Activated T-cell treated with anti-CD3 and anti-CD28 coated beads for 1 hour (primary cell): ENCODE measurements at regions not wholly inside any gene's neighbourhood (a gene's known extent, or its start where the extent isn't known, plus 50 kb on each side); places are given as distances from the start of the nearest gene placed in this dataset.
"Not testable (repeated sequence)": the region's sequence is repeated elsewhere in the genome, so short reads cannot be mapped to it uniquely, and the experiment has no call there.

Experiments
- DNase-seq: peaks from one replicate; pipeline ENCODE4 v3.0.0-alpha.2; 2020; ENCODE audit warnings: low read depth

GRCh38 chr1:238649200-238649599 lies 737.2 kb upstream of the CHRM3 start:
- no peak for DNase-seq

- DNase-seq, result no peak
Observed at GRCh38 chr1:238648751-238649150, 737.6 kb upstream of the CHRM3 start.

- DNase-seq, result no peak
Observed at GRCh38 chr1:238648296-238648695, 738.1 kb upstream of the CHRM3 start.

- no peak for DNase-seq
Observed at GRCh38 chr1:238647877-238648276, 738.5 kb upstream of the CHRM3 start.

- DNase-seq, result no peak
Observed at GRCh38 chr1:238642231-238642630, 744.1 kb upstream of the CHRM3 start.

- DNase-seq, result no peak
Observed at GRCh38 chr1:238639861-238640260, 746.5 kb upstream of the CHRM3 start.

GRCh38 chr1:238628110-238628509 lies 737.4 kb upstream of the ZP4 start:
- no peak for DNase-seq

GRCh38 chr1:238624776-238625175 lies 734.1 kb upstream of the ZP4 start:
- no peak for DNase-seq

- no peak for DNase-seq
Observed at GRCh38 chr1:238621405-238621804, 730.7 kb upstream of the ZP4 start.

- no peak for DNase-seq
Observed at GRCh38 chr1:238619652-238620051, 728.9 kb upstream of the ZP4 start.

GRCh38 chr1:238611406-238611805 lies 720.7 kb upstream of the ZP4 start:
- DNase-seq, result no peak

GRCh38 chr1:238608144-238608543 lies 717.4 kb upstream of the ZP4 start:
- no peak for DNase-seq

- no peak for DNase-seq
Observed at GRCh38 chr1:238606896-238607295, 716.2 kb upstream of the ZP4 start.

GRCh38 chr1:238606457-238606856 lies 715.7 kb upstream of the ZP4 start:
- no peak for DNase-seq

GRCh38 chr1:238604357-238604756 lies 713.6 kb upstream of the ZP4 start:
- no peak for DNase-seq

GRCh38 chr1:238601604-238602003 lies 710.9 kb upstream of the ZP4 start:
- DNase-seq, result not testable (repeated sequence)

GRCh38 chr1:238596703-238597102 lies 706.0 kb upstream of the ZP4 start:
- no peak for DNase-seq

GRCh38 chr1:238592621-238593020 lies 701.9 kb upstream of the ZP4 start:
- DNase-seq, result no peak

GRCh38 chr1:238589843-238590435 lies 699.2 kb upstream of the ZP4 start:
- DNase-seq, result no peak

- no peak for DNase-seq
Observed at GRCh38 chr1:238582816-238583215, 692.1 kb upstream of the ZP4 start.

GRCh38 chr1:238581332-238581731 lies 690.6 kb upstream of the ZP4 start:
- DNase-seq, result no peak

- DNase-seq, result no peak
Observed at GRCh38 chr1:238568735-238569134, 678.0 kb upstream of the ZP4 start.

GRCh38 chr1:238562341-238562740 lies 671.6 kb upstream of the ZP4 start:
- no peak for DNase-seq

- no peak for DNase-seq
Observed at GRCh38 chr1:238558746-238559145, 668.0 kb upstream of the ZP4 start.

GRCh38 chr1:238558156-238558555 lies 667.4 kb upstream of the ZP4 start:
- no peak for DNase-seq
